Vagina (tissue), 2 donors: ENCODE measurements at regions not wholly inside any gene's neighbourhood (a gene's known extent, or its start where the extent isn't known, plus 50 kb on each side); places are given as distances from the start of the nearest gene placed in this dataset.

ENCODE experiments used
- POLR2A ChIP-seq, 2 donors: fragments of 450-650 bp; IDR thresholded peaks; one replicate each; pipeline ENCODE4 v1.6.1; 2017; ENCODE audit warnings: antibody characterized with exemption in 2 of 2, mild to moderate bottlenecking in 2 of 2, moderate library complexity in 2 of 2
- POLR2AphosphoS5 ChIP-seq, 2 donors: sonication (generic); formaldehyde crosslinking; IDR thresholded peaks; one replicate each; pipeline ENCODE4 v1.9.0; 2017; ENCODE audit warnings: antibody characterized with exemption in 2 of 2, mild to moderate bottlenecking in 2 of 2, low read depth in 1 of 2; ENCODE audit not compliant: insufficient read depth in 1 of 2
- TF ChIP-seq, protein P1 (sequence below), 3 experiments: fragments of 450-650 bp in 2 of 3; fragments of 200-600 bp in 1 of 3; sonication (generic) in 1 of 3; IDR thresholded peaks; one replicate each; pipeline ENCODE4 v1.5.1; 2017 to 2019; ENCODE audit warnings: antibody characterized with exemption in 3 of 3, mild to moderate bottlenecking in 2 of 3, moderate library complexity in 2 of 3

DNA sequence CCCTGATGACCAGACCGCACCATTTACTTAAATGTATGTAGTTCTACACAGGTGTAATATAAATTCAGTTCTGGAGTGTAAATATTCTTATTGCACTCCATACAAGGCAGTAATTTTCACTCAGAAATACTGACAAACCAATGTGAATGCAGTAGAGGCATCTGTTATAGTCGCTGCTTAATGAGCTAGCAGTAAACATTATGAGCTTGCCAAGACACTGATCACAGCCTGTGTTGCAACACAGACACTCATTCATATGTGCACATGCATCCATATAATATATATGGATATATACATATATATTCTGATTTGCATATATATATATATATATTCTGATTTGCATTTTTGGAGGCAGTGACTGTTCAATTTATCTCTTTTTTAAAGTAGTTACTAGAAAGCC is 435.1 kb upstream of the ST8SIA4 start:
- TF ChIP-seq, protein P1, sequence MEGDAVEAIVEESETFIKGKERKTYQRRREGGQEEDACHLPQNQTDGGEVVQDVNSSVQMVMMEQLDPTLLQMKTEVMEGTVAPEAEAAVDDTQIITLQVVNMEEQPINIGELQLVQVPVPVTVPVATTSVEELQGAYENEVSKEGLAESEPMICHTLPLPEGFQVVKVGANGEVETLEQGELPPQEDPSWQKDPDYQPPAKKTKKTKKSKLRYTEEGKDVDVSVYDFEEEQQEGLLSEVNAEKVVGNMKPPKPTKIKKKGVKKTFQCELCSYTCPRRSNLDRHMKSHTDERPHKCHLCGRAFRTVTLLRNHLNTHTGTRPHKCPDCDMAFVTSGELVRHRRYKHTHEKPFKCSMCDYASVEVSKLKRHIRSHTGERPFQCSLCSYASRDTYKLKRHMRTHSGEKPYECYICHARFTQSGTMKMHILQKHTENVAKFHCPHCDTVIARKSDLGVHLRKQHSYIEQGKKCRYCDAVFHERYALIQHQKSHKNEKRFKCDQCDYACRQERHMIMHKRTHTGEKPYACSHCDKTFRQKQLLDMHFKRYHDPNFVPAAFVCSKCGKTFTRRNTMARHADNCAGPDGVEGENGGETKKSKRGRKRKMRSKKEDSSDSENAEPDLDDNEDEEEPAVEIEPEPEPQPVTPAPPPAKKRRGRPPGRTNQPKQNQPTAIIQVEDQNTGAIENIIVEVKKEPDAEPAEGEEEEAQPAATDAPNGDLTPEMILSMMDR (IDR thresholded peaks at IDR 0.05): no peak
- TF ChIP-seq POLR2A (IDR thresholded peaks at IDR 0.05): no peak
- TF ChIP-seq POLR2AphosphoS5 (IDR thresholded peaks at IDR 0.05; ENCODE audit: insufficient read depth in 1 of 2, low read depth in 1 of 2): no peak
